GM12892 (cell line): ENCODE measurements at regions not wholly inside any gene's neighbourhood (a gene's known extent, or its start where the extent isn't known, plus 50 kb on each side); places are given as distances from the start of the nearest gene placed in this dataset.

ENCODE experiments used
- POLR2A ChIP-seq: IDR thresholded peaks from 2 replicates; pipeline ENCODE4 v1.6.1; 2011; ENCODE audit warnings: low read depth, low read length, control low read depth
- POLR2AphosphoS5 ChIP-seq: IDR thresholded peaks from 2 replicates; pipeline ENCODE4 v1.6.1; 2011; ENCODE audit warnings: low read depth, low read length, control low read depth

- TF ChIP-seq POLR2A (no peak), POLR2AphosphoS5 (no peak)
These were observed 101.2 kb upstream of the NCOR2 start for GRCh38 chr12:124668602-124669001.
